ENCODE measurements at regions not wholly inside any gene's neighbourhood (a gene's known extent, or its start where the extent isn't known, plus 50 kb on each side); places are given as distances from the start of the nearest gene placed in this dataset.
A peak's percentile ranks its signal among the peaks of the same experiment; 100 is the strongest.

DNA sequence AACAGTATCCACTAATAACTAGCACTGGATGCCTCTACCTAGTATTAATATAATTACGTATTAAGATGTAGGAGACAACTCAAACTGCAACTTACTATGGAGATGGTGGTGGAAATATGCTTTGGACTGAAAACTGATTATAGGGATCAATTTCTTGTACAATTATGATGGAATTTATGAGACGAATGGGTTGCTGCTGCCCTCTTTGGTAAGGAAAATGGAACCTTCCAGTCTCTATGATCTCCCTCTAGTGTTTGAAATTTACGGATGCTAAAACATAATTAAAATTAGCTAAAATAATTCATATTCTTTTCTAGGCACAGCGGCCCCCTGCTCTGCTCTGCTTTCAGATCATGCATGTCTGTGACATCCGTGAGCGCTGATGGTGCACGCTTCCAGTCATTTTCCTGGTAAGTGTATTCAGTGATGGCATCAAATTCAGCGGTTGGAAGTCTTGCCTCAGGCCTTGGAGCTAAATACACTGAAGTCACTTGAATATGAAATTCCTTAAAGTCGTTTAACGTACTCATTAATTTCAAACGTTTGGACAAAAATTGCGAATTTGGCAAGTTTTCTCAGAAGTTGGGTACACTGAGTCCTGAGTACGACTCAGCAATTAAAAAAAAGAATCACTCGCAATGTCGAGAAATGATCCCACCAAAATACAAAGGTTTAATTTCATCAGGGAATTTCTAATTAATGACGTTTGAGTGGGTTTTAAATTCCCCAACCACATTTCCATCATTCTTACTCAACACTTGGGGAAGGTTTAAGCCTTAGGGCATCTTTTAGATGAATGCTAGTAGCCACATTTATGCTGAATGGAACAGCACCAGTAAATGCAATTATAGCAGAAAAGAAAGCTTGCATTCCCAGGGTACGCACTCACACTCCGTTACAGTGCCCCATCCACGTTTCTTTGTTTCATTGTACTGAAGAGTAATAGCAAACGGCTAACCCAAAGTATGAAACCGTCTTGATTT lies 132.6 kb downstream of the NR2F2 start:
- peak; percentile 2 for DNase-seq (ENCODE audit: low read depth)
- TF ChIP-seq, protein P1, sequence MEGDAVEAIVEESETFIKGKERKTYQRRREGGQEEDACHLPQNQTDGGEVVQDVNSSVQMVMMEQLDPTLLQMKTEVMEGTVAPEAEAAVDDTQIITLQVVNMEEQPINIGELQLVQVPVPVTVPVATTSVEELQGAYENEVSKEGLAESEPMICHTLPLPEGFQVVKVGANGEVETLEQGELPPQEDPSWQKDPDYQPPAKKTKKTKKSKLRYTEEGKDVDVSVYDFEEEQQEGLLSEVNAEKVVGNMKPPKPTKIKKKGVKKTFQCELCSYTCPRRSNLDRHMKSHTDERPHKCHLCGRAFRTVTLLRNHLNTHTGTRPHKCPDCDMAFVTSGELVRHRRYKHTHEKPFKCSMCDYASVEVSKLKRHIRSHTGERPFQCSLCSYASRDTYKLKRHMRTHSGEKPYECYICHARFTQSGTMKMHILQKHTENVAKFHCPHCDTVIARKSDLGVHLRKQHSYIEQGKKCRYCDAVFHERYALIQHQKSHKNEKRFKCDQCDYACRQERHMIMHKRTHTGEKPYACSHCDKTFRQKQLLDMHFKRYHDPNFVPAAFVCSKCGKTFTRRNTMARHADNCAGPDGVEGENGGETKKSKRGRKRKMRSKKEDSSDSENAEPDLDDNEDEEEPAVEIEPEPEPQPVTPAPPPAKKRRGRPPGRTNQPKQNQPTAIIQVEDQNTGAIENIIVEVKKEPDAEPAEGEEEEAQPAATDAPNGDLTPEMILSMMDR (IDR thresholded peaks at IDR 0.05; ENCODE audit: low read length, missing control alignments): peak; percentile 9

DNA sequence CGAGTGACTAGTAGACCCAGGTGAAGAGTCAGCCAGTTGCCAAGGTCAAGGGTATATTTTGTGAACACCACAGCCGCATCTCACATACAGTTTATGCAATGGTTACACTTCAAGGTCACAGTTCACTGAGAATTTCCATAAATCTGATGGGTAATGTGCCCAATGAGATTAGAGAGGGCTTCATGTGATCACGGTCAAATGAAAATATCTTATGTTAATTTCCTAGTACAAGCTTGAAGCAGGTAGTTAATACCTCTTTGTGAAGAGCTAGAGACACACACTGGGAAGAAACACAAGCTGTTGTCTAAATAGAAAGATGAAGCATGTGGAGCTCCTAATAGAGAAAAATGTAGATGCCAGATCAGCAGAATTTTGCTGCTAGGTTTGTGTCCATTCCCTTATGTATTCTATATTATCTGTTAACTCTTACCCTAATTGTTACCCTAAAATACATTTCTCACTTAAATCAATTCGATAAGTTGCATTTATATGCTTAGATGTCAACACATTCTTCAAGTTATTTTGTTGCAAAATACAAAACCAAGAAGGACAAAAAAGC lies 136.0 kb downstream of the NR2F2 start:
- no peak for DNase-seq (ENCODE audit: low read depth)
- TF ChIP-seq, protein P1 (IDR thresholded peaks at IDR 0.05; ENCODE audit: low read length, missing control alignments): no peak
- no peak overlapping the region for H3K4me3 ChIP-seq (replicated peaks; ENCODE audit: low read depth, low read length)

More for the DNA sequence above, 132.6 kb downstream of the NR2F2 start:
- no peak overlapping the region for H3K4me3 ChIP-seq (replicated peaks; ENCODE audit: low read depth, low read length)

DNA sequence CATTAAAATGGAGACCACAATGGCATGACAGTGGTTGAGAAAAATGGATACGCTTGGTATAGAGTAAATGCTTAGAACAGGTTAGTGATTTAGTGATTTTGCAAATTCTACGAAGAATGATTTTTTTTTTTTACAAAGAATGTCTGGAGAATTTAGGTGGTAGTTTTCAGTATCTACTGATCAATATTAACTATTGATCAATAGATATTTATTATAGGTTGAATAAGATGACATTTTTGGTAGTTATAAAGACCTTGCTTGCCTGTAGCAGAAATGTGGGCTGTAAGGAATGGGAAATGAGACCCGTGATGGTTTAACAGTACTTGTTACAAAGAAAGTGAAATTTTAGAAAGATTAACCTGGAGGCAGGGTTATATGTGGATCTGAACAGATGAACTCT lies 137.5 kb downstream of the NR2F2 start:
- no peak overlapping the region for H3K4me3 ChIP-seq (replicated peaks; ENCODE audit: low read depth, low read length)
- DNase-seq (ENCODE audit: low read depth): no peak
- TF ChIP-seq, protein P1 (IDR thresholded peaks at IDR 0.05; ENCODE audit: low read length, missing control alignments): no peak

DNA sequence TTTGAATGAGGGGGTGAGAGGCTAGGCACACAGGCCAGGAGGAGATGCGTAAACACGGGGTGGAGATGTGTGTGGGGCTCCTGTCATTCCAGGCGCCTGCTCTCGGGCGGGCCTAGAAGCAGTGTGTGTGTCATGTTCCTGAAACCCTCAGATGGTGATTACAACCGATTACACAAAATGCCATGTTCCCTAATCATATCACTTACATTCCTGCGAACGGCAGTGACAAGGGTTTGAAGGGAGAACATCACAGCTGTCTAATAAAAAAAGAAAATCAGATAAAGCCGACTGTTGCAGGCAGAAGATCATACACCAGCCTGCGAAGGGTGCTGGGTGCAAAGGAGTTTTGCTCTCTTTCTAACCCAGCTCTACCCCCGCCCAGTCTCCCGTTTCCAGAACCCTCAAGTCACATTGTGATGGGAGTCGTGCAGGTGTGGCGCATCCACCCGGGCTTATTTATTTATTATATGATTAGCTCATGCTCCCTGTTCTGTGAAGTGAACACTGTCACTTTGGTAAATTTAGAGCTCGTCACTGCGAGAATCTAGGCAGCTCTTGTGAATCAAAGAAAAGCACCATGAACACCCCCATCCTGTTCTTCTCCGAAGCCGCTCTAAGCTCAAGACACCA lies 140.3 kb downstream of the NR2F2 start:
- TF ChIP-seq, protein P1 (IDR thresholded peaks at IDR 0.05; ENCODE audit: low read length, missing control alignments): no peak
- DNase-seq (ENCODE audit: low read depth): no peak
- H3K4me3 ChIP-seq (replicated peaks; ENCODE audit: low read depth, low read length): no peak overlapping the region

DNA sequence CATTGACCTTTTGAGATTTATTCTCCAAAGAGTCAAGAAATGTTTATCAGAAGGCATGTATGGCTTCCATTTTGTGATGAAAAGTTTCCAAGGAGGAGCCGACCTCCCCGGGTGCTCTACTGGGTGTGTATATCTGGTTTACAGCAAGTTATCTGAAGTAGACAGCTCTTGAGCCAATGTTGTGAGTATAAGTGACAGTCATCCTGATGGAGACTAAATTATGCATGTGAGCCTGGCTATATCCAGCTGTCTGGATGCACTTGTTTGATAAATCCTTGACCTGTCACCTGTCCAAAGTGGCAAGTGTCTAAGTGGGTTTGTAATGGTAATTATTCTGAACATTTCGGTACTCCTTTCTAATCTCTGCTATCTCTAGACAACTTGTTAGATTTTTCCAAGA lies 142.2 kb downstream of the NR2F2 start:
- H3K4me3 ChIP-seq (replicated peaks; ENCODE audit: low read depth, low read length): no peak overlapping the region
- TF ChIP-seq, protein P1 (IDR thresholded peaks at IDR 0.05; ENCODE audit: low read length, missing control alignments): no peak
- no peak for DNase-seq (ENCODE audit: low read depth)

DNA sequence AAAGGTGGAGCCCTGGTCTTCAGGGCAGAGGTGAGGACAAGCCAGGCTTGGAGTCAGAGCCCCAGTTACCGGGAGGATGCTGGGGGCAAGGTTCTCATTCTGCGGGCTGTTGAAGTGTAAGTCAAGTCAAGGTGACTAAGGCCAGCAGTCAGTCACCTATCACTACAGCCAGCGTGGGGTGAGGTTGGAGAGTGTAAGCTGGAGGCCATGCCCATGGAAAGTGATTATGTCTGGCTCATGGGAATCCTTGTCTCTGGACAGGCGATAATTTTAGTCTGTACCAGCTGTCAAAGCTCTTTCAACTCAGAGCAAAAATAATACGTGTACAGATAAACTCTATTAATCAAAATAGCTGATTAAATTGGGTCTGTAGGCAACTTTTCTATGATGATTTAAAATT lies 143.1 kb downstream of the NR2F2 start:
- no peak for DNase-seq (ENCODE audit: low read depth)
- TF ChIP-seq, protein P1 (IDR thresholded peaks at IDR 0.05; ENCODE audit: low read length, missing control alignments): no peak
- no peak overlapping the region for H3K4me3 ChIP-seq (replicated peaks; ENCODE audit: low read depth, low read length)

All from fibroblast of pulmonary artery (primary cell).